Large intestine (tissue), 3 donors: ENCODE measurements at regions not wholly inside any gene's neighbourhood (a gene's known extent, or its start where the extent isn't known, plus 50 kb on each side); places are given as distances from the start of the nearest gene placed in this dataset.

ENCODE experiments used
- DNase-seq, 2 donors: peaks; one replicate each; pipeline versions ENCODE4 v3.0.0 to v3.0.0-alpha.2; 2013
- H3K27ac ChIP-seq: one replicate; pipeline ENCODE4 v1.5.1; 2013; ENCODE audit warnings: low read length
- H3K27me3 ChIP-seq: 2 replicates; pipeline ENCODE4 v1.6.1; 2013; ENCODE audit warnings: low read length; ENCODE audit not compliant: control insufficient read depth, insufficient read depth
- H3K36me3 ChIP-seq: 2 replicates; pipeline ENCODE4 v1.6.1; 2013; ENCODE audit warnings: low read length; ENCODE audit not compliant: control insufficient read depth, insufficient read depth
- H3K4me1 ChIP-seq: one replicate; pipeline ENCODE4 v1.6.1; 2013; ENCODE audit warnings: low read length; ENCODE audit not compliant: control insufficient read depth, insufficient read depth
- H3K4me3 ChIP-seq: one replicate; pipeline ENCODE4 v1.5.1; 2013; ENCODE audit warnings: low read length
- H3K9me3 ChIP-seq: one replicate; pipeline ENCODE4 v1.6.1; 2013; ENCODE audit warnings: mild to moderate bottlenecking, low read depth, low read length, moderate library complexity; ENCODE audit not compliant: control insufficient read depth
- WGBS: methylation state at CpG from one replicate; pipeline ENCODE4 v1.1.5; 2013; ENCODE audit warnings: low lambda C conversion rate; ENCODE audit not compliant: insufficient coverage; 5-methylcytosine and 5-hydroxymethylcytosine counted together

- DNase-seq, result no peak
- H3K36me3 ChIP-seq, result peaks cover 59% of the 10 kb centered on the region
- H3K27me3 ChIP-seq, result no peaks in the 10 kb centered on the region
- peaks cover 5% of the 10 kb centered on the region for H3K4me1 ChIP-seq
- no peak overlapping the region for H3K27ac ChIP-seq
- WGBS, result no CpG with 5 or more reads among the region's 25 CpGs
- no peaks in the 10 kb centered on the region for H3K9me3 ChIP-seq
- H3K4me3 ChIP-seq, result no peak overlapping the region
These were observed 117.6 kb downstream of the NCOR2 start for GRCh38 chr12:124449623-124450375.

GRCh38 chr12:124448955-124449622 is 118.3 kb downstream of the NCOR2 start:
- Histone ChIP-seq H3K9me3 (no peaks in the 10 kb centered on the region), H3K4me1 (peaks cover under 1% of the 10 kb centered on the region), H3K27ac (no peak overlapping the region), H3K27me3 (no peaks in the 10 kb centered on the region), H3K36me3 (peaks cover 61% of the 10 kb centered on the region), H3K4me3 (no peak overlapping the region)
- WGBS, result no CpG with 5 or more reads among the region's 12 CpGs
- no peak for DNase-seq

DNA sequence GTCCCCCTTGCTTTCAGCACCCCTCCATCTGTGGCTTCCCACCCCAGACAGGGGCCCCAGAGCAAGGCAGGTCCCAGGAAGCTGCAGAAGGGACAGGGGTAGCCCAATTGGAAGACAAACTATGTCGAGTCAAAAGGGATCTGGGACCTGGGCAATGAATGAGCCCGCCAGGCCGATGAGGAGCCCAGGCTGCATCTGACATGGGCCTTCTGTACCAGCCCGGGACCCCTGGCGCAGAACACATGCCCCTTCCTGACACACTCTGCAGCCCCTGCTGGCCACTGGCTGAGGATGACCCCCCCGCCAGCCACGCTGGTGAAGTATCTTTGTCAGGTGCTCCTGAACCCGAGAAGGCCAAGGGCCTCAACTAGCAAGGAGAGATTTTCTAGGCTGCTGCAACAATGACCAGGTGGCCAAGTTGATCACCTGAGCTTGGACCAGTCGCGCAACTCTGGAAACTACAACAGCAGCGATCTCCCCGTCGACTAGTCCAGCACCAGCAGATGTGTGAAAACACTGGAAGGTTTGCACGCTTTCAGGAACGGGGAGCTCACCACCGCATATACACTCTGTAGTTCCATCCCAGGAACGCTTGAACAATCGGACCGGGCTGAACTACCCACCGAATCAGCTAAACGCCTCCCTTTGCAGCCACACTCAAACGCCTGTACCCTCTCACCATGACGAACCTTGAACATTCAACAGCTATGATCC is 119.0 kb downstream of the NCOR2 start:
- no peaks in the 10 kb centered on the region for H3K4me1 ChIP-seq
- H3K9me3 ChIP-seq, result no peaks in the 10 kb centered on the region
- WGBS, result no CpG with 5 or more reads among the region's 23 CpGs
- H3K4me3 ChIP-seq, result no peak overlapping the region
- no peak overlapping the region for H3K27ac ChIP-seq
- no peak for DNase-seq
- no peaks in the 10 kb centered on the region for H3K27me3 ChIP-seq
- peaks cover 64% of the 10 kb centered on the region for H3K36me3 ChIP-seq

- no peak for DNase-seq
- no peak overlapping the region for H3K4me3 ChIP-seq
- H3K4me1 ChIP-seq, result no peaks in the 10 kb centered on the region
- H3K36me3 ChIP-seq, result peaks cover 73% of the 10 kb centered on the region
- no peak overlapping the region for H3K27ac ChIP-seq
- H3K27me3 ChIP-seq, result no peaks in the 10 kb centered on the region
- H3K9me3 ChIP-seq, result no peaks in the 10 kb centered on the region
- WGBS, result no CpG with 5 or more reads among the region's 2 CpGs
These were observed 121.0 kb downstream of the NCOR2 start for GRCh38 chr12:124446364-124446763.

- WGBS, result no CpG with 5 or more reads among the region's 8 CpGs
- Histone ChIP-seq H3K36me3 (peaks cover 68% of the 10 kb centered on the region), H3K27me3 (no peaks in the 10 kb centered on the region), H3K4me1 (no peaks in the 10 kb centered on the region), H3K27ac (no peak overlapping the region), H3K4me3 (no peak overlapping the region), H3K9me3 (no peaks in the 10 kb centered on the region)
- DNase-seq, result no peak
These were observed 121.6 kb downstream of the NCOR2 start for GRCh38 chr12:124445826-124446225.

- Histone ChIP-seq H3K4me1 (no peaks in the 10 kb centered on the region), H3K27ac (no peak overlapping the region), H3K9me3 (no peaks in the 10 kb centered on the region), H3K27me3 (no peaks in the 10 kb centered on the region), H3K4me3 (no peak overlapping the region), H3K36me3 (peaks cover 65% of the 10 kb centered on the region)
- no peak for DNase-seq
- WGBS, result 100% methylated on average over 3 of the region's 39 CpGs
These were observed 122.2 kb downstream of the NCOR2 start for GRCh38 chr12:124445121-124445718.

- no peaks in the 10 kb centered on the region for H3K4me1 ChIP-seq
- WGBS, result 100% methylated on average over 1 of the region's 9 CpGs
- H3K27me3 ChIP-seq, result no peaks in the 10 kb centered on the region
- peaks cover 61% of the 10 kb centered on the region for H3K36me3 ChIP-seq
- H3K27ac ChIP-seq, result no peak overlapping the region
- H3K9me3 ChIP-seq, result no peaks in the 10 kb centered on the region
- no peak overlapping the region for H3K4me3 ChIP-seq
- DNase-seq, result no peak
These were observed 123.3 kb downstream of the NCOR2 start for GRCh38 chr12:124443931-124444712.

GRCh38 chr12:124442772-124443445 is 124.5 kb downstream of the NCOR2 start:
- WGBS, result 100% methylated on average over 2 of the region's 29 CpGs
- no peak overlapping the region for H3K27ac ChIP-seq
- no peaks in the 10 kb centered on the region for H3K27me3 ChIP-seq
- peaks cover 54% of the 10 kb centered on the region for H3K36me3 ChIP-seq
- DNase-seq, result no peak
- no peak overlapping the region for H3K4me3 ChIP-seq
- H3K9me3 ChIP-seq, result no peaks in the 10 kb centered on the region
- no peaks in the 10 kb centered on the region for H3K4me1 ChIP-seq

GRCh38 chr12:124442281-124442680 is 125.1 kb downstream of the NCOR2 start:
- H3K4me3 ChIP-seq, result no peak overlapping the region
- no peaks in the 10 kb centered on the region for H3K9me3 ChIP-seq
- no peaks in the 10 kb centered on the region for H3K4me1 ChIP-seq
- H3K36me3 ChIP-seq, result peaks cover 56% of the 10 kb centered on the region
- no peak for DNase-seq
- H3K27ac ChIP-seq, result no peak overlapping the region
- no peaks in the 10 kb centered on the region for H3K27me3 ChIP-seq
- no CpG with 5 or more reads among the region's 6 CpGs for WGBS
